C4-2B (cell line): ENCODE measurements at regions not wholly inside any gene's neighbourhood (a gene's known extent, or its start where the extent isn't known, plus 50 kb on each side); places are given as distances from the start of the nearest gene placed in this dataset.

Source experiments
- ZFX ChIP-seq: fragments of 450-650 bp; IDR thresholded peaks from 2 replicates; pipeline ENCODE4 v1.6.1; 2017
- TF ChIP-seq, protein P1 (sequence below): fragments of 450-650 bp; conservative IDR thresholded peaks from 2 replicates; pipeline ENCODE4 v1.5.1; 2017; ENCODE audit warnings: mild to moderate bottlenecking

DNA sequence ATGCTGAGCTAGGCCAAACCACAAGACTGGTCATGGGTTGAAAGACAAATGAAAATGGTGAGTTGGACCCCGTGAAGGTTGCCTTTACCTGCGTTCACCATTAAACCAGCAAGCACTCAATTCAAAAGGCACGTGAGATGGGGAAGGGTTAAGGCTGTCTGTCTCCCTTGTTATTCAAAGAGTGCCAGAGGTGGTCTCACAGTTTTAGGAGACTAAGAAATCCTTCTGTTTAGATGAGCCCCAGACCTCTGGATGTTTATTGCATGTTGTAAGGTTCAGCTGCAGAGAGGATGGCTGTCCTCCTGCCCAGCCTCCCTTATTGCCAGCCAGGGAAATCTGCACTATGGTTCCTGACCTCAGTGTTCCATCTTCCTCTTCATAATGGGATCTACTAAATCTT, 498.0 kb upstream of the CELF2 start:
- TF ChIP-seq, protein P1, sequence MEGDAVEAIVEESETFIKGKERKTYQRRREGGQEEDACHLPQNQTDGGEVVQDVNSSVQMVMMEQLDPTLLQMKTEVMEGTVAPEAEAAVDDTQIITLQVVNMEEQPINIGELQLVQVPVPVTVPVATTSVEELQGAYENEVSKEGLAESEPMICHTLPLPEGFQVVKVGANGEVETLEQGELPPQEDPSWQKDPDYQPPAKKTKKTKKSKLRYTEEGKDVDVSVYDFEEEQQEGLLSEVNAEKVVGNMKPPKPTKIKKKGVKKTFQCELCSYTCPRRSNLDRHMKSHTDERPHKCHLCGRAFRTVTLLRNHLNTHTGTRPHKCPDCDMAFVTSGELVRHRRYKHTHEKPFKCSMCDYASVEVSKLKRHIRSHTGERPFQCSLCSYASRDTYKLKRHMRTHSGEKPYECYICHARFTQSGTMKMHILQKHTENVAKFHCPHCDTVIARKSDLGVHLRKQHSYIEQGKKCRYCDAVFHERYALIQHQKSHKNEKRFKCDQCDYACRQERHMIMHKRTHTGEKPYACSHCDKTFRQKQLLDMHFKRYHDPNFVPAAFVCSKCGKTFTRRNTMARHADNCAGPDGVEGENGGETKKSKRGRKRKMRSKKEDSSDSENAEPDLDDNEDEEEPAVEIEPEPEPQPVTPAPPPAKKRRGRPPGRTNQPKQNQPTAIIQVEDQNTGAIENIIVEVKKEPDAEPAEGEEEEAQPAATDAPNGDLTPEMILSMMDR, result no peak
- no peak for TF ChIP-seq ZFX
